HepG2 (cell line): ENCODE measurements at regions not wholly inside any gene's neighbourhood (a gene's known extent, or its start where the extent isn't known, plus 50 kb on each side); places are given as distances from the start of the nearest gene placed in this dataset.

Source experiments
- AKAP8 ChIP-seq: sonication (generic); formaldehyde crosslinking; IDR thresholded peaks from 2 replicates; pipeline ENCODE4 v1.5.1; 2020; ENCODE audit warnings: mild to moderate bottlenecking, missing genetic modification reagents
- BRCA1 ChIP-seq: sonication (generic); formaldehyde crosslinking; IDR thresholded peaks from 2 replicates; pipeline ENCODE4 v1.4.0; 2020; ENCODE audit warnings: missing genetic modification reagents
- CC2D1A ChIP-seq: sonication (generic); formaldehyde crosslinking; IDR thresholded peaks from 2 replicates; pipeline ENCODE4 v1.8.1; 2023; ENCODE audit warnings: mild to moderate bottlenecking, missing genetic modification reagents
- FIP1L1 ChIP-seq: fragments of 200-400 bp; formaldehyde crosslinking; IDR thresholded peaks from 2 replicates; pipeline ENCODE4 v1.6.1; 2018; ENCODE audit warnings: low read depth, mild to moderate bottlenecking, low read length, moderate library complexity, borderline replicate concordance; ENCODE audit not compliant: insufficient read depth
- GTF3A ChIP-seq: sonication (generic); formaldehyde crosslinking; conservative IDR thresholded peaks from 2 replicates; pipeline ENCODE4 v1.4.0; 2020; ENCODE audit warnings: mild to moderate bottlenecking, missing genetic modification reagents
- HES4 ChIP-seq: sonication (generic); formaldehyde crosslinking; IDR thresholded peaks from 2 replicates; pipeline ENCODE4 v1.9.0; 2021; ENCODE audit warnings: mild to moderate bottlenecking, missing genetic modification reagents, borderline replicate concordance
- HMG20A ChIP-seq: IDR thresholded peaks from 2 replicates; pipeline ENCODE4 v1.6.1; 2016; ENCODE audit warnings: borderline replicate concordance
- MTF2 ChIP-seq: sonication (generic); formaldehyde crosslinking; IDR thresholded peaks from 2 replicates; pipeline ENCODE4 v1.5.0; 2020; ENCODE audit warnings: missing genetic modification reagents, borderline replicate concordance
- ZNF234 ChIP-seq: sonication (generic); formaldehyde crosslinking; conservative IDR thresholded peaks from 2 replicates; pipeline ENCODE4 v1.5.1; 2020; ENCODE audit warnings: mild to moderate bottlenecking, missing genetic modification reagents
- ZNF451 ChIP-seq: sonication (generic); formaldehyde crosslinking; IDR thresholded peaks from 2 replicates; pipeline ENCODE4 v1.5.0; 2020; ENCODE audit warnings: mild to moderate bottlenecking, missing genetic modification reagents
- ZSCAN29 ChIP-seq: sonication (generic); formaldehyde crosslinking; conservative IDR thresholded peaks from 2 replicates; pipeline ENCODE4 v1.4.0; 2020; ENCODE audit warnings: mild to moderate bottlenecking, missing genetic modification reagents
- TF ChIP-seq, protein P1 (sequence below): sonication (generic); formaldehyde crosslinking; IDR thresholded peaks from 2 replicates; pipeline ENCODE4 v1.4.0; 2020; ENCODE audit warnings: missing genetic modification reagents
- TF ChIP-seq, protein P2 (sequence below): sonication (generic); formaldehyde crosslinking; IDR thresholded peaks from 2 replicates; pipeline ENCODE4 v1.4.0; 2020; ENCODE audit warnings: missing genetic modification reagents
- TF ChIP-seq, protein P3 (sequence below): sonication (generic); formaldehyde crosslinking; IDR thresholded peaks from 2 replicates; pipeline ENCODE4 v1.5.1; 2020; ENCODE audit warnings: mild to moderate bottlenecking, missing genetic modification reagents, borderline replicate concordance

DNA sequence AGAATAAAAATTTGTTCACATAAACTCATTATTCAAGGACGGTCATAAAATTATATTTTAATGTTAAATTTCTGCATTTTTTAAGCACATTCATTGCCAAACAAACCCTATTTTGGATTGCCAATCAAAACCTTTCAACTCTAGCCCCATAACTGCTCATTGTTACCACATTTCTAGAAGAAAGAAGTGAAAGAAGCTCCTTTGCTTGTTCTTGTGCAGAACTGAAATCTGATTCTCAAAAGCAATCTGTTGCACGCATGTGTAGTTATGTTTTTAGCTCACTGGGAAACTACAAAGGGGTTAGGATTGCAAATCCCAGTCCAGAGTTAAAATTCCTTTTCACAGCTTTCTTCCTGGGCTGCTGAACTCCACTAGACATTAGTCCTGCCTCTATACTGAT is 109.5 kb upstream of the MIR17HG start (continued):
- TF ChIP-seq, protein P1, sequence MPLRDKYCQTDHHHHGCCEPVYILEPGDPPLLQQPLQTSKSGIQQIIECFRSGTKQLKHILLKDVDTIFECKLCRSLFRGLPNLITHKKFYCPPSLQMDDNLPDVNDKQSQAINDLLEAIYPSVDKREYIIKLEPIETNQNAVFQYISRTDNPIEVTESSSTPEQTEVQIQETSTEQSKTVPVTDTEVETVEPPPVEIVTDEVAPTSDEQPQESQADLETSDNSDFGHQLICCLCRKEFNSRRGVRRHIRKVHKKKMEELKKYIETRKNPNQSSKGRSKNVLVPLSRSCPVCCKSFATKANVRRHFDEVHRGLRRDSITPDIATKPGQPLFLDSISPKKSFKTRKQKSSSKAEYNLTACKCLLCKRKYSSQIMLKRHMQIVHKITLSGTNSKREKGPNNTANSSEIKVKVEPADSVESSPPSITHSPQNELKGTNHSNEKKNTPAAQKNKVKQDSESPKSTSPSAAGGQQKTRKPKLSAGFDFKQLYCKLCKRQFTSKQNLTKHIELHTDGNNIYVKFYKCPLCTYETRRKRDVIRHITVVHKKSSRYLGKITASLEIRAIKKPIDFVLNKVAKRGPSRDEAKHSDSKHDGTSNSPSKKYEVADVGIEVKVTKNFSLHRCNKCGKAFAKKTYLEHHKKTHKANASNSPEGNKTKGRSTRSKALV (CRISPR knock-in tag): no peak
- no peak for TF ChIP-seq FIP1L1
- TF ChIP-seq BRCA1: no peak
- no peak for TF ChIP-seq GTF3A (CRISPR knock-in tag)
- no peak for TF ChIP-seq HMG20A
- TF ChIP-seq, protein P2, sequence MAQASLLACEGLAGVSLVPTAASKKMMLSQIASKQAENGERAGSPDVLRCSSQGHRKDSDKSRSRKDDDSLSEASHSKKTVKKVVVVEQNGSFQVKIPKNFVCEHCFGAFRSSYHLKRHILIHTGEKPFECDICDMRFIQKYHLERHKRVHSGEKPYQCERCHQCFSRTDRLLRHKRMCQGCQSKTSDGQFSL (CRISPR knock-in tag): no peak
- no peak for TF ChIP-seq ZNF234
- no peak for TF ChIP-seq MTF2 (CRISPR knock-in tag)
- no peak for TF ChIP-seq AKAP8 (CRISPR knock-in tag)
- TF ChIP-seq, protein P3, sequence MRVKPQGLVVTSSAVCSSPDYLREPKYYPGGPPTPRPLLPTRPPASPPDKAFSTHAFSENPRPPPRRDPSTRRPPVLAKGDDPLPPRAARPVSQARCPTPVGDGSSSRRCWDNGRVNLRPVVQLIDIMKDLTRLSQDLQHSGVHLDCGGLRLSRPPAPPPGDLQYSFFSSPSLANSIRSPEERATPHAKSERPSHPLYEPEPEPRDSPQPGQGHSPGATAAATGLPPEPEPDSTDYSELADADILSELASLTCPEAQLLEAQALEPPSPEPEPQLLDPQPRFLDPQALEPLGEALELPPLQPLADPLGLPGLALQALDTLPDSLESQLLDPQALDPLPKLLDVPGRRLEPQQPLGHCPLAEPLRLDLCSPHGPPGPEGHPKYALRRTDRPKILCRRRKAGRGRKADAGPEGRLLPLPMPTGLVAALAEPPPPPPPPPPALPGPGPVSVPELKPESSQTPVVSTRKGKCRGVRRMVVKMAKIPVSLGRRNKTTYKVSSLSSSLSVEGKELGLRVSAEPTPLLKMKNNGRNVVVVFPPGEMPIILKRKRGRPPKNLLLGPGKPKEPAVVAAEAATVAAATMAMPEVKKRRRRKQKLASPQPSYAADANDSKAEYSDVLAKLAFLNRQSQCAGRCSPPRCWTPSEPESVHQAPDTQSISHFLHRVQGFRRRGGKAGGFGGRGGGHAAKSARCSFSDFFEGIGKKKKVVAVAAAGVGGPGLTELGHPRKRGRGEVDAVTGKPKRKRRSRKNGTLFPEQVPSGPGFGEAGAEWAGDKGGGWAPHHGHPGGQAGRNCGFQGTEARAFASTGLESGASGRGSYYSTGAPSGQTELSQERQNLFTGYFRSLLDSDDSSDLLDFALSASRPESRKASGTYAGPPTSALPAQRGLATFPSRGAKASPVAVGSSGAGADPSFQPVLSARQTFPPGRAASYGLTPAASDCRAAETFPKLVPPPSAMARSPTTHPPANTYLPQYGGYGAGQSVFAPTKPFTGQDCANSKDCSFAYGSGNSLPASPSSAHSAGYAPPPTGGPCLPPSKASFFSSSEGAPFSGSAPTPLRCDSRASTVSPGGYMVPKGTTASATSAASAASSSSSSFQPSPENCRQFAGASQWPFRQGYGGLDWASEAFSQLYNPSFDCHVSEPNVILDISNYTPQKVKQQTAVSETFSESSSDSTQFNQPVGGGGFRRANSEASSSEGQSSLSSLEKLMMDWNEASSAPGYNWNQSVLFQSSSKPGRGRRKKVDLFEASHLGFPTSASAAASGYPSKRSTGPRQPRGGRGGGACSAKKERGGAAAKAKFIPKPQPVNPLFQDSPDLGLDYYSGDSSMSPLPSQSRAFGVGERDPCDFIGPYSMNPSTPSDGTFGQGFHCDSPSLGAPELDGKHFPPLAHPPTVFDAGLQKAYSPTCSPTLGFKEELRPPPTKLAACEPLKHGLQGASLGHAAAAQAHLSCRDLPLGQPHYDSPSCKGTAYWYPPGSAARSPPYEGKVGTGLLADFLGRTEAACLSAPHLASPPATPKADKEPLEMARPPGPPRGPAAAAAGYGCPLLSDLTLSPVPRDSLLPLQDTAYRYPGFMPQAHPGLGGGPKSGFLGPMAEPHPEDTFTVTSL (CRISPR knock-in tag): no peak
- no peak for TF ChIP-seq CC2D1A (CRISPR knock-in tag)
- no peak for TF ChIP-seq ZNF451 (CRISPR knock-in tag)
- TF ChIP-seq HES4 (CRISPR knock-in tag): no peak
- TF ChIP-seq ZSCAN29 (CRISPR knock-in tag): no peak
- TF ChIP-seq, all 625 proteins: peak for 0
